ENCODE measurements at regions not wholly inside any gene's neighbourhood (a gene's known extent, or its start where the extent isn't known, plus 50 kb on each side); places are given as distances from the start of the nearest gene placed in this dataset.

GRCh38 chr9:18020121-18020745 is 441.4 kb downstream of the SH3GL2 start:
- no peak for DNase-seq (ENCODE audit: low read depth in 3 of 3, low spot score in 1 of 3)

GRCh38 chr9:18022642-18023041 is 443.8 kb downstream of the SH3GL2 start:
- no peak for DNase-seq (ENCODE audit: low read depth in 3 of 3, low spot score in 1 of 3)

GRCh38 chr9:18023332-18023731 is 444.5 kb downstream of the SH3GL2 start:
- no peak for DNase-seq (ENCODE audit: low read depth in 3 of 3, low spot score in 1 of 3)

GRCh38 chr9:18032636-18033035 is 441.3 kb upstream of the ADAMTSL1 start:
- no peak for DNase-seq (ENCODE audit: low read depth in 3 of 3, low spot score in 1 of 3)

GRCh38 chr9:18036422-18037187 is 437.3 kb upstream of the ADAMTSL1 start:
- DNase-seq (ENCODE audit: low read depth in 3 of 3, low spot score in 1 of 3), result no peak

- DNase-seq (ENCODE audit: low read depth in 3 of 3, low spot score in 1 of 3), result no peak
Measured at GRCh38 chr9:18037981-18038380, 436.0 kb upstream of the ADAMTSL1 start.

- DNase-seq (ENCODE audit: low read depth in 3 of 3, low spot score in 1 of 3), result no peak
Measured at GRCh38 chr9:18040327-18040726, 433.6 kb upstream of the ADAMTSL1 start.

GRCh38 chr9:18043978-18044377 is 430.0 kb upstream of the ADAMTSL1 start:
- no peak for DNase-seq (ENCODE audit: low read depth in 3 of 3, low spot score in 1 of 3)

- DNase-seq (ENCODE audit: low read depth in 3 of 3, low spot score in 1 of 3), result no peak
Measured at GRCh38 chr9:18045326-18045725, 428.6 kb upstream of the ADAMTSL1 start.

GRCh38 chr9:18046068-18046467 is 427.9 kb upstream of the ADAMTSL1 start:
- DNase-seq (ENCODE audit: low read depth in 3 of 3, low spot score in 1 of 3), result no peak

GRCh38 chr9:18051638-18052037 is 422.3 kb upstream of the ADAMTSL1 start:
- no peak for DNase-seq (ENCODE audit: low read depth in 3 of 3, low spot score in 1 of 3)

GRCh38 chr9:18052060-18052459 is 421.9 kb upstream of the ADAMTSL1 start:
- no peak for DNase-seq (ENCODE audit: low read depth in 3 of 3, low spot score in 1 of 3)

GRCh38 chr9:18056269-18056992 is 417.5 kb upstream of the ADAMTSL1 start:
- no peak for DNase-seq (ENCODE audit: low read depth in 3 of 3, low spot score in 1 of 3)

- DNase-seq (ENCODE audit: low read depth in 3 of 3, low spot score in 1 of 3), result no peak
Measured at GRCh38 chr9:18056993-18057369, 417.0 kb upstream of the ADAMTSL1 start.

- DNase-seq (ENCODE audit: low read depth in 3 of 3, low spot score in 1 of 3), result no peak
Measured at GRCh38 chr9:18058564-18059442, 415.1 kb upstream of the ADAMTSL1 start.

GRCh38 chr9:18059447-18059846 is 414.5 kb upstream of the ADAMTSL1 start:
- no peak for DNase-seq (ENCODE audit: low read depth in 3 of 3, low spot score in 1 of 3)

GRCh38 chr9:18060269-18060934 is 413.6 kb upstream of the ADAMTSL1 start:
- no peak for DNase-seq (ENCODE audit: low read depth in 3 of 3, low spot score in 1 of 3)

GRCh38 chr9:18061332-18061731 is 412.6 kb upstream of the ADAMTSL1 start:
- no peak for DNase-seq (ENCODE audit: low read depth in 3 of 3, low spot score in 1 of 3)

GRCh38 chr9:18061856-18062255 is 412.1 kb upstream of the ADAMTSL1 start:
- no peak for DNase-seq (ENCODE audit: low read depth in 3 of 3, low spot score in 1 of 3)

- DNase-seq (ENCODE audit: low read depth in 3 of 3, low spot score in 1 of 3), result no peak
Measured at GRCh38 chr9:18063856-18064390, 410.0 kb upstream of the ADAMTSL1 start.

Data from stimulated activated CD4-positive, alpha-beta T cell treated with anti-CD3 and anti-CD28 coated beads, TNF-alpha, amount 100 ng/mL, for 1 hour (primary cell).